ENCODE measurements at regions not wholly inside any gene's neighbourhood (a gene's known extent, or its start where the extent isn't known, plus 50 kb on each side); places are given as distances from the start of the nearest gene placed in this dataset.
"Not testable (repeated sequence)": the region's sequence is repeated elsewhere in the genome, so short reads cannot be mapped to it uniquely, and the experiment has no call there.

DNA sequence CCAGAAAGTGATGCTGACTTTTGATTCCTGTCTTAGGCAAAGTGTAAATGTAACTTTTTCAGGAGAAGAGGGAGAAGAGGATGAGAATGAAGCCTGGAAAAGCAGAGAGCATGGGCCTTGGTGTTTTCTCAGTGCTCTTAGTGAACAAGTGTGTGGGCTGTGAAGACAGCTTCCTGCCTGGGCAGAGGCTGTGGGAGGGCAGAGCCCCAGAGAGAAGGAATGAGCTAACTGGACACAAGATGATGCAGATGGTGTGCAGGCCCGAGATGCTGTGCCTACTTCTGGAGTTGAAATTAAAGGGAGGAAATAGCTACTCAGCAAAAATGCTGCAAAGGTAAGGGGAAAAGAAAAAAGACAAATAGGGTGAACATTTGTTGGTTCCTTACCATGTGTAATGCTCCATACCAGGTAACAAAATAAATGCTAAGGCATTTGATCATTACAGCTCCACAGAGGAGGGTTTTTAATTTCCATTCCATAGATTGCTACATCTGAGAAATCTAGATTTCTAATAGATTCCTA is 87.0 kb upstream of the CEP162 start:
- no peak for DNase-seq (ENCODE audit: low read depth)
- H3K4me3 ChIP-seq (ENCODE audit: low read depth, low read length) = no peak overlapping the region
- no peak for TF ChIP-seq CTCF (IDR thresholded peaks at IDR 0.05; ENCODE audit: low read depth, low read length, missing control alignments)

DNA sequence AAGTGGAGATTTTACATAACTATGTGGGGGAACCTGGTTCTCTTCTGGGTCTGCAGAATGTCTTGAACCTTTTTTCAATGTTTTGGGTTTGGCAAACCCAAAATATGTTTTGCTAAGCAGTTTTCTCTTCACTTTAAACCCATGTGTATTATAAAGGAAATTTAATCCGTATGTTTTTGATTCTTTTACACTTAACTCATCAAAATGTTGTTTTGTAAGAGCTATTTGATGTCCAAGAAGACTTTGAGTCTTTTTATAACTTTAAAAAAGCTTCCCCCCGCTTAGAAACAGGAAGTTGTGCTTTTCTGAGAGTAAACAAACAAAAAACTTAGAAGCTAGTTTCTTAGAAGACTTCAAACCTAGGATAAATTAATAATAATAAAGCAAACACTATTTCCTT is 81.9 kb upstream of the CEP162 start:
- no peak for TF ChIP-seq CTCF (IDR thresholded peaks at IDR 0.05; ENCODE audit: low read depth, low read length, missing control alignments)
- H3K4me3 ChIP-seq (ENCODE audit: low read depth, low read length) = no peak overlapping the region
- DNase-seq (ENCODE audit: low read depth) = no peak

DNA sequence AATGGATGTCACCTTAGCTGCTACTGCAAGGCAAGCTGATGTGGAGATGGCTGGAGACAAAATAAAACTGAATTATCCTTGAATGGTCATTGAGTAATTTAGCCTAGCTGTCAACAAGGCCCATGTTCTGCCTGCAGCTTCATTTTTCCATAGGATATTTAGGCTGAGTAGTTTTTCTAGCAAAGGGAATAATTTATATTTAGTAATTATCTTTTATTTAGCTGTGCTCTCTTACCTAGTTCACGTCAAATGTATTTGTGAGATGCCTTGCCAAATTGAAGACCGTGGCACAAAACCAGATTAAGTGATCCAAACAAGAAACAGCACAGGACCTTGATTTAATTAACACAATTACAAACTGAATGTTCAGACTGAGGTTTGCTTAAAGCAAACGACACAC is 77.4 kb upstream of the CEP162 start:
- TF ChIP-seq CTCF (IDR thresholded peaks at IDR 0.05; ENCODE audit: low read depth, low read length, missing control alignments) = no peak
- DNase-seq (ENCODE audit: low read depth) = no peak

GRCh38 chr6:84291033-84291432 is 63.6 kb upstream of the CEP162 start:
- not testable (repeated sequence) for H3K4me3 ChIP-seq (ENCODE audit: low read depth, low read length); DNase-seq (ENCODE audit: low read depth)

More for the DNA sequence above, 77.4 kb upstream of the CEP162 start:
- no peak overlapping the region for H3K4me3 ChIP-seq (ENCODE audit: low read depth, low read length)

DNA sequence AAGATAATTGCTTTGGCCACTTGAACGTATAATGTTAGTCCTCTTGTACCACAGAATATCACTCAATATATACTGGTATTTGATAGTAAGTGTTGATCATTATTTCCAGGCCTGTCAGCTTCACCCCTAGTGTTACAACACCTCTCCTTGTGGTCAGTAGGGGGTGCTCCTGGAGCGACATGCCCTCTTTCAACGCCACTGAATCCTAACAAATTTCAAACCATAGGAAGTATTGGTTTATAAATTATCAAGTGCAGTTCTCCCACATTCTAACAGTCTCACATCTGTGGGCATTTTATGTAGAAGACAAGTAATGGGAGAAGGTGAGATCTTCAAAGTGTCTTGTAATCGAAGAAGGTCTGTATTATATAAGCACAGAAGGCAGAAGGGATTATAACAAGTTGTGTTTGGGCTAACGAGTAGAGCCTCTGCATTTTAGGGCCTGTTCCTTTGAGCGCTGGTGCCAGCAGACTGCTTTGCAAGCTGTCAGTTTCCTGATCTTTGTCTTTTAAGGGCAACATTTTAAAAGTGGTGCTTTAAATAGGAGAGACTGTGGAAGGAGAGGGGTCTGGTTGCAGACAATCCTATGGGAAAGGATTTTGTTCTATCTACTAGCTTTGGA is 57.1 kb upstream of the CEP162 start:
- DNase-seq (ENCODE audit: low read depth) = no peak
- TF ChIP-seq CTCF (IDR thresholded peaks at IDR 0.05; ENCODE audit: low read depth, low read length, missing control alignments) = peak; percentile 51
- H3K4me3 ChIP-seq (ENCODE audit: low read depth, low read length) = no peak overlapping the region

- no peak for TF ChIP-seq CTCF (IDR thresholded peaks at IDR 0.05; ENCODE audit: low read depth, low read length, missing control alignments)
- no peak for DNase-seq (ENCODE audit: low read depth)
- no peak overlapping the region for H3K4me3 ChIP-seq (ENCODE audit: low read depth, low read length)
These were observed 55.1 kb upstream of the CEP162 start for GRCh38 chr6:84282550-84282949.

DNA sequence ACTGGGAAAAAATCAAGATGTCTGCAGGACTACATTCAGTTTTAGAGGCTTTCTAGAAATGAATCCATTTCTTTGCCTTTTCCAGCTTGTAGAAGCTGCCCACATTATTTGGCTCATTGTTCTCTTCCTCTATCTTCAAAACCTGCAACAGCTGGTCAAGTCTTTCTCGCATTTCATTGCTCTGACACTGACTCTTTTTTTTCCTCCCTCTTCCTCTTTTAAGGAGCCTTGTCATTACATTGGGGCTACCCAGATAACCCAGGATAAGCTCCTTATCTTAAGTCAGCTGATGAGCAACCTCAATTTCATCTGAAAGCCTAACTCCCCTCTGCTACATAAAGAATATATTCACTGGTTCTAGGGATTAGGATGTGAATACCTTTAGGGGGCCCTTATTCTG is 53.2 kb upstream of the CEP162 start:
- DNase-seq (ENCODE audit: low read depth) = no peak
- H3K4me3 ChIP-seq (ENCODE audit: low read depth, low read length) = no peak overlapping the region
- no peak for TF ChIP-seq CTCF (IDR thresholded peaks at IDR 0.05; ENCODE audit: low read depth, low read length, missing control alignments)

Measured in GM12864 (cell line).